ENCODE measurements at regions not wholly inside any gene's neighbourhood (a gene's known extent, or its start where the extent isn't known, plus 50 kb on each side); places are given as distances from the start of the nearest gene placed in this dataset.

DNA sequence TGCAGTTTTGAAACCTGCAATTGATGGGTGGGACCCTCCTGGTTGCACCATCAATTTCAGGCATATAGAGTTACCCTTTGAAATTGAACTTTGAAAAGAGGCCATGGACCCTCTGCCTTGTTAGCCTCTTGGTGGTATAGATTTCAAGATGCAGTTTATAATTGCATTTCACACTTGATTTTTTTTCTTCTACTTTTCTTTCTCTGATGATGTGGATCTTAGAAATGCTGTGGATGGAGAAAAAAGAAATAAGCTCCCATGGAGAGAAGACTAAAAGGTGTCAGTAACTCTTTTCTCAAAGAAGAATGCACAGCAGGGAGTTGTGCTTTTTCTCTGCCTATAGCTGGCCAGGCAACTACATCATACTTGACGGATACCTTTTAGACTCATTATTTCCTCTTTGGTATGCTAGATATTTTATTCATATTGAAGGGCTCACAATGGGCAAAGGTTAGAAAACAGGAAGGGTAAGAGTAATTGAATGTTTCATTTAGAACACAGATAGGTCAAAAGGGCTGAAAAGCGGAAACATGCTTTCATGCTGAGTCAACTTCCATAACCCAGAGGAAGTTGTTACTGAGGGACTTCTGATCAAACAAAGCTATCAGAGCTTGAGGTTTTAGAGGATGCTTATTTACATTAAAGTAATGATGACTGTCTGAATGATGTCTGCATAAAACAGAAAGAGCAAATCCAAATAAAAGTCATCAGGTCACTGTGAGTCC lies 773.2 kb upstream of the LRRN3 start:
- TF ChIP-seq, protein P1, sequence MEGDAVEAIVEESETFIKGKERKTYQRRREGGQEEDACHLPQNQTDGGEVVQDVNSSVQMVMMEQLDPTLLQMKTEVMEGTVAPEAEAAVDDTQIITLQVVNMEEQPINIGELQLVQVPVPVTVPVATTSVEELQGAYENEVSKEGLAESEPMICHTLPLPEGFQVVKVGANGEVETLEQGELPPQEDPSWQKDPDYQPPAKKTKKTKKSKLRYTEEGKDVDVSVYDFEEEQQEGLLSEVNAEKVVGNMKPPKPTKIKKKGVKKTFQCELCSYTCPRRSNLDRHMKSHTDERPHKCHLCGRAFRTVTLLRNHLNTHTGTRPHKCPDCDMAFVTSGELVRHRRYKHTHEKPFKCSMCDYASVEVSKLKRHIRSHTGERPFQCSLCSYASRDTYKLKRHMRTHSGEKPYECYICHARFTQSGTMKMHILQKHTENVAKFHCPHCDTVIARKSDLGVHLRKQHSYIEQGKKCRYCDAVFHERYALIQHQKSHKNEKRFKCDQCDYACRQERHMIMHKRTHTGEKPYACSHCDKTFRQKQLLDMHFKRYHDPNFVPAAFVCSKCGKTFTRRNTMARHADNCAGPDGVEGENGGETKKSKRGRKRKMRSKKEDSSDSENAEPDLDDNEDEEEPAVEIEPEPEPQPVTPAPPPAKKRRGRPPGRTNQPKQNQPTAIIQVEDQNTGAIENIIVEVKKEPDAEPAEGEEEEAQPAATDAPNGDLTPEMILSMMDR (IDR thresholded peaks at IDR 0.05) = no peak
- no peak for TF ChIP-seq POLR2A (IDR thresholded peaks at IDR 0.05)

Measured in thyroid gland (tissue), 4 donors.